B cell (primary cell): ENCODE measurements at regions not wholly inside any gene's neighbourhood (a gene's known extent, or its start where the extent isn't known, plus 50 kb on each side); places are given as distances from the start of the nearest gene placed in this dataset.
"Not testable (repeated sequence)": the region's sequence is repeated elsewhere in the genome, so short reads cannot be mapped to it uniquely, and the experiment has no call there.

Source experiments
- ATAC-seq: fragments of 200-7000 bp; cut with Tn5 transposase; one replicate; pipeline ENCODE4 v1.10.0; 2021; ENCODE audit warnings: low read depth, mild to moderate bottlenecking, moderate number of reproducible peaks, moderate library complexity
- CTCF ChIA-PET: fragments of 350-600 bp; sonication (Branson Sonifier 250); formaldehyde crosslinking; loops from one replicate; lab custom pipeline; 2021; ENCODE audit warnings: antibody characterized with exemption, inconsistent platforms; lab: Charles Lee
- POLR2A ChIA-PET: fragments of 350-600 bp; sonication (Branson Sonifier 250); formaldehyde crosslinking; loops from one replicate; lab custom pipeline; 2021; ENCODE audit warnings: antibody characterized with exemption; lab: Charles Lee
- DNase-seq: peaks from one replicate; pipeline ENCODE4 v3.0.0; 2013
- H2AFZ ChIP-seq: 2 replicates; pipeline ENCODE4 v1.6.1; 2012; ENCODE audit warnings: mild to moderate bottlenecking, low read depth, low read length; ENCODE audit not compliant: insufficient read depth, poor library complexity, severe bottlenecking
- H3K27ac ChIP-seq, 2 donors: 1 replicate in 1 of 2; 2 replicates in 1 of 2; pipeline ENCODE4 v1.5.1; 2012 to 2013; ENCODE audit warnings: low read length in 2 of 2, mild to moderate bottlenecking in 2 of 2, moderate library complexity in 1 of 2
- H3K27me3 ChIP-seq, 4 experiments: fragments of 200-600 bp in 1 of 4; sonication (generic) in 1 of 4; replicated peaks in 1 of 4; 1 replicate in 2 of 4; 2 replicates in 2 of 4; pipeline versions ENCODE4 v1.6.1 to v1.7.0; 2013 to 2016; ENCODE audit warnings: low read length in 3 of 4, mild to moderate bottlenecking in 2 of 4, mixed read lengths in 1 of 4, moderate library complexity in 1 of 4; ENCODE audit not compliant: insufficient read depth in 4 of 4, control insufficient read depth in 3 of 4; ENCODE audit errors: control extremely low read depth in 1 of 4
- H3K36me3 ChIP-seq, 2 experiments: replicated peaks in 1 of 2; 1 replicate in 1 of 2; 2 replicates in 1 of 2; pipeline versions ENCODE4 v1.6.1 to v1.7.1; 2013; ENCODE audit warnings: low read length in 1 of 2; ENCODE audit not compliant: insufficient read depth in 2 of 2, control insufficient read depth in 1 of 2; ENCODE audit errors: control extremely low read depth in 1 of 2, extremely low read depth in 1 of 2
- H3K4me1 ChIP-seq, 2 donors: fragments of 200-600 bp in 1 of 2; sonication (generic) in 1 of 2; 1 replicate in 1 of 2; 2 replicates in 1 of 2; pipeline versions ENCODE4 v1.5.1 to v1.6.1; 2013 to 2017; ENCODE audit warnings: low read length in 2 of 2; ENCODE audit not compliant: control insufficient read depth in 2 of 2, insufficient read depth in 2 of 2
- H3K4me2 ChIP-seq: replicated peaks from 2 replicates; pipeline ENCODE3; 2012; ENCODE audit warnings: mild to moderate bottlenecking, low read depth, low read length; ENCODE audit not compliant: poor library complexity, severe bottlenecking
- H3K4me3 ChIP-seq, 5 experiments: fragments of 200-600 bp in 1 of 5; sonication (generic) in 1 of 5; 1 replicate in 3 of 5; 2 replicates in 2 of 5; pipeline versions ENCODE4 v1.5.1 to v1.7.0; 2011 to 2016; ENCODE audit warnings: low read length in 4 of 5, mild to moderate bottlenecking in 4 of 5, low read depth in 2 of 5, control low read depth in 1 of 5, moderate library complexity in 1 of 5; ENCODE audit not compliant: insufficient read depth in 1 of 5; ENCODE audit errors: control extremely low read depth in 1 of 5, extremely low read depth in 1 of 5
- H3K79me2 ChIP-seq: fragments of 200-600 bp; sonication (generic); one replicate; pipeline ENCODE4 v1.6.0; 2016; ENCODE audit warnings: low read length; ENCODE audit not compliant: control insufficient read depth, insufficient read depth
- H3K9ac ChIP-seq: fragments of 200-600 bp; sonication (generic); 2 replicates; pipeline ENCODE4 v1.6.1; 2017; ENCODE audit warnings: mild to moderate bottlenecking, low read length, moderate library complexity
- H3K9me3 ChIP-seq, 3 donors: one replicate each; pipeline versions ENCODE4 v1.6.1 to v1.7.1; 2013; ENCODE audit warnings: low read length in 2 of 3; ENCODE audit not compliant: control insufficient read depth in 2 of 3, insufficient read depth in 1 of 3; ENCODE audit errors: control extremely low read depth in 1 of 3
- H4K20me1 ChIP-seq: 2 replicates; pipeline ENCODE4 v1.6.0; 2012; ENCODE audit warnings: mild to moderate bottlenecking, low read length; ENCODE audit not compliant: insufficient read depth, control insufficient read depth, poor library complexity, severe bottlenecking
- H3K27ac Mint-ChIP-seq: one replicate; pipeline ENCODE4 v1.8.0; 2021; ENCODE audit warnings: mixed read lengths
- H3K27me3 Mint-ChIP-seq: one replicate; pipeline ENCODE4 v1.8.0; 2021; ENCODE audit warnings: mixed read lengths
- H3K4me1 Mint-ChIP-seq: one replicate; pipeline ENCODE4 v1.8.0; 2021; ENCODE audit warnings: mixed read lengths
- H3K4me3 Mint-ChIP-seq: one replicate; pipeline ENCODE4 v1.8.0; 2021; ENCODE audit warnings: mixed read lengths
- H3K9me3 Mint-ChIP-seq: one replicate; pipeline ENCODE4 v1.8.0; 2022; ENCODE audit warnings: mixed read lengths; ENCODE audit not compliant: insufficient read depth
- EZH2 ChIP-seq: IDR thresholded peaks from 2 replicates; pipeline ENCODE4 v1.6.1; 2012; ENCODE audit warnings: borderline replicate concordance, low read depth, mild to moderate bottlenecking, moderate library complexity, low read length; ENCODE audit not compliant: insufficient read depth, poor library complexity, severe bottlenecking
- WGBS: methylation state at CpG from one replicate; pipeline ENCODE4 v1.1.5; 2013; ENCODE audit warnings: missing lambda C conversion rate; ENCODE audit not compliant: insufficient coverage; 5-methylcytosine and 5-hydroxymethylcytosine counted together
- intact Hi-C: fragments of 100-400 bp; cut with micrococcal nuclease; formaldehyde crosslinking; loops from one replicate; pipeline ENCODE4 v1.10.0; 2022
- TF ChIP-seq, protein P1 (sequence below): fragments of 200-600 bp; IDR thresholded peaks from one replicate; pipeline ENCODE4 v1.8.0; 2022; ENCODE audit warnings: antibody characterized with exemption, mild to moderate bottlenecking

DNA sequence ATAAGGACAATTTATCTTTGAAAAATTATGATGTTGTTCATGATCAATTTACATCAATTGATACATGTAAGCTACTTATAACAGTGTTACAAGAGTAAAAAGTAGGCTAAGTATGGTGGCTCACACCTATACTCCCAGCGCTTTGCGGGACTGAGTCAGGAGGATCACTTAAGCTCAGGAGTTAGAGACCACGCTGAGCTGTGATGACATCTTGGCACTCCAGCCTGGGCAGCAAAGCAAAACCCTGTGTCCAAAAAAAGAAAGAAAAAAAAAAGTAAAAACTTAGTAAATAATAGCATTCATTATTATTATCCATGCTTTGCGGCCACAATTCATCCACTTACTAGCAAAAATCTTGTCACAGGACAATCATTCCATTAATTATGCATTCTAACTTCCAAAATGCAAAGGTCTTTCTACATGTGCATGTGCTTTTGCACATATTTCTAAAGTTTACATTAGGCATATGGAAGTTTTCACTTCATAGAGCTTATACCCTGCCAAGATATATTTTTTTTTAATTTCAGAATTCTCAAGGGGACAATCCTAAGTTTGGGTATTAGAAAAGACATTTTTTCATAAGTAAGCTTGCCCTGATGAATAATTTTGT lies 243.3 kb upstream of the RARB start:
- H3K27me3 Mint-ChIP-seq = no peaks in the 10 kb centered on the region
- POLR2A ChIA-PET = no interaction called here
- Histone ChIP-seq H3K4me3 (no peak overlapping the region), H3K4me1 (no peaks in the 10 kb centered on the region), H3K4me2 (no peak overlapping the region), H3K36me3 (no peaks in the 10 kb centered on the region), H3K27me3 (no peaks in the 10 kb centered on the region), H3K79me2 (no peaks in the 10 kb centered on the region), H3K9ac (no peak overlapping the region), H3K9me3 (no peaks in the 10 kb centered on the region), H2AFZ (no peak overlapping the region), H4K20me1 (no peaks in the 10 kb centered on the region), H3K27ac (no peak overlapping the region)
- H3K4me3 Mint-ChIP-seq = no peak overlapping the region
- peaks cover 9% of the 10 kb centered on the region for H3K9me3 Mint-ChIP-seq
- ATAC-seq (no peak), DNase-seq (no peak)
- intact Hi-C loops = no loop called here
- TF ChIP-seq, protein P1, sequence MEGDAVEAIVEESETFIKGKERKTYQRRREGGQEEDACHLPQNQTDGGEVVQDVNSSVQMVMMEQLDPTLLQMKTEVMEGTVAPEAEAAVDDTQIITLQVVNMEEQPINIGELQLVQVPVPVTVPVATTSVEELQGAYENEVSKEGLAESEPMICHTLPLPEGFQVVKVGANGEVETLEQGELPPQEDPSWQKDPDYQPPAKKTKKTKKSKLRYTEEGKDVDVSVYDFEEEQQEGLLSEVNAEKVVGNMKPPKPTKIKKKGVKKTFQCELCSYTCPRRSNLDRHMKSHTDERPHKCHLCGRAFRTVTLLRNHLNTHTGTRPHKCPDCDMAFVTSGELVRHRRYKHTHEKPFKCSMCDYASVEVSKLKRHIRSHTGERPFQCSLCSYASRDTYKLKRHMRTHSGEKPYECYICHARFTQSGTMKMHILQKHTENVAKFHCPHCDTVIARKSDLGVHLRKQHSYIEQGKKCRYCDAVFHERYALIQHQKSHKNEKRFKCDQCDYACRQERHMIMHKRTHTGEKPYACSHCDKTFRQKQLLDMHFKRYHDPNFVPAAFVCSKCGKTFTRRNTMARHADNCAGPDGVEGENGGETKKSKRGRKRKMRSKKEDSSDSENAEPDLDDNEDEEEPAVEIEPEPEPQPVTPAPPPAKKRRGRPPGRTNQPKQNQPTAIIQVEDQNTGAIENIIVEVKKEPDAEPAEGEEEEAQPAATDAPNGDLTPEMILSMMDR = no peak
- TF ChIP-seq EZH2 = no peak
- CTCF ChIA-PET = no interaction called here
- WGBS = 100% methylated on average over 1 of the region's 4 CpGs
- no peaks in the 10 kb centered on the region for H3K4me1 Mint-ChIP-seq
- H3K27ac Mint-ChIP-seq = no peak overlapping the region

DNA sequence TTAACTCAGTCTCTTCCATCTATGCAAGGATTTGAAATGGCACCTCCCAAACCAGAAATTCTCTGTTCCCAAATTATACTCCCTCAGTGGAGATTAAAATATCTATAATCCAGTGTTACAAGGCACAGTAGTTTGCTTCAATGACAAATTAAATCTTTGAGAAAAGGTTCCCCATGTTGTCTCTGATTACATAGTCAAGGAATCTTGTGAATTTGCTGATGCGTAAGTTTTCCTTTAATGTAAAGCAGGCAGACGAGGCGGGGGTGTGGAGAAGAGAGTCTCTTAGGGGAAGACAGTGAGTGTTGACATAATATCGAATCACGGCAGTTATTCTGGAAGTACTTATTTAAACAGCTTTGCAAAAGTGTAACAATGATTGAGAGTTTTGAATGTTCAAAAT lies 236.4 kb upstream of the RARB start:
- ATAC-seq (no peak), DNase-seq (no peak)
- Mint-ChIP-seq H3K27me3 (no peaks in the 10 kb centered on the region), H3K4me1 (no peaks in the 10 kb centered on the region), H3K9me3 (no peaks in the 10 kb centered on the region), H3K27ac (no peak overlapping the region), H3K4me3 (no peak overlapping the region)
- 84% methylated on average over 5 of the region's 5 CpGs for WGBS
- Histone ChIP-seq H3K4me3 (no peak overlapping the region), H3K36me3 (no peaks in the 10 kb centered on the region), H3K4me2 (no peak overlapping the region), H3K27me3 (no peaks in the 10 kb centered on the region), H3K9ac (no peak overlapping the region), H2AFZ (no peak overlapping the region), H4K20me1 (no peaks in the 10 kb centered on the region), H3K9me3 (no peaks in the 10 kb centered on the region), H3K4me1 (no peaks in the 10 kb centered on the region), H3K79me2 (no peaks in the 10 kb centered on the region), H3K27ac (no peak overlapping the region)
- no peak for TF ChIP-seq EZH2
- TF ChIP-seq, protein P1 = no peak
- intact Hi-C loops = no loop called here
- CTCF ChIA-PET = no interaction called here
- POLR2A ChIA-PET = no interaction called here

DNA sequence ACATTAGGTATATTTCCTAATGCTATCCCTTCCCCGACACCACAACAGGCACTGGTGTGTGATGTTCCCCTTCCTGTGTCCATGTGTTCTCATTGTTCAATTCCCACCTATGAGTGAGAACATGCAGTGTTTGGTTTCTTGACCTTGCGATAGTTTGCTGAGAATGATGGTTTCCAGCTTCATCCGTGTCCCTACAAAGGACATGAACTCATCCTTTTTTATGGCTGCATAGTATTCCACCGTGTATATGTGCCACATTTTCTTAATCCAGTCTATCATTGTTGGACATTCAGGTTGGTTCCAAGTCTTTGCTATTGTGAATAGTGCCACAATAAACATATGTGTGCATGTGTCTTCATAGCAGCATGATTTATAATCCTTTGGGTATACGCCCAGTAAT lies 228.5 kb upstream of the RARB start:
- H3K27me3 Mint-ChIP-seq, H3K4me1 Mint-ChIP-seq, H3K4me2 ChIP-seq, H3K9me3 Mint-ChIP-seq, H2AFZ ChIP-seq, intact Hi-C loops, POLR2A ChIA-PET, ATAC-seq, H3K27me3 ChIP-seq, H4K20me1 ChIP-seq, CTCF ChIA-PET, H3K4me3 Mint-ChIP-seq, H3K79me2 ChIP-seq, H3K36me3 ChIP-seq, DNase-seq, H3K27ac ChIP-seq, H3K9ac ChIP-seq, H3K4me3 ChIP-seq, H3K27ac Mint-ChIP-seq, H3K4me1 ChIP-seq, H3K9me3 ChIP-seq: not testable (repeated sequence)
- 100% methylated on average over 2 of the region's 5 CpGs for WGBS
